ENCODE measurements at regions not wholly inside any gene's neighbourhood (a gene's known extent, or its start where the extent isn't known, plus 50 kb on each side); places are given as distances from the start of the nearest gene placed in this dataset.

GRCh38 chr4:144903953-144904711 is 193.9 kb downstream of the ANAPC10 start:
- H3K4me3 ChIP-seq (ENCODE audit: low read length), result no peak overlapping the region
- ATAC-seq (peak; percentile 86 to 91), DNase-seq (no peak)
- WGBS, result 51% methylated on average over 3 of the region's 3 CpGs
- H3K27me3 ChIP-seq (ENCODE audit: control insufficient read depth, insufficient read depth), result no peaks in the 10 kb centered on the region
- peaks cover 4% of the 10 kb centered on the region for H3K4me1 ChIP-seq (ENCODE audit: control insufficient read depth, insufficient read depth, low read length)
- H3K9me3 ChIP-seq (ENCODE audit: control insufficient read depth, low read length), result no peaks in the 10 kb centered on the region
- H3K27ac ChIP-seq (ENCODE audit: low read length), result no peak overlapping the region
- intact Hi-C loops (cut with DNase I), result no loop called here

- WGBS, result 39% methylated on average over 2 of the region's 2 CpGs
- no peak for ATAC-seq
- H3K4me1 ChIP-seq (ENCODE audit: control insufficient read depth, insufficient read depth, low read length), result peaks cover 4% of the 10 kb centered on the region
- H3K27ac ChIP-seq (ENCODE audit: low read length), result no peak overlapping the region
- H3K27me3 ChIP-seq (ENCODE audit: control insufficient read depth, insufficient read depth), result no peaks in the 10 kb centered on the region
- H3K4me3 ChIP-seq (ENCODE audit: low read length), result no peak overlapping the region
- no peak for DNase-seq
- no peaks in the 10 kb centered on the region for H3K9me3 ChIP-seq (ENCODE audit: control insufficient read depth, low read length)
- intact Hi-C loops (cut with DNase I), result no loop called here
These were observed 192.7 kb downstream of the ANAPC10 start for GRCh38 chr4:144905286-144905685.

DNA sequence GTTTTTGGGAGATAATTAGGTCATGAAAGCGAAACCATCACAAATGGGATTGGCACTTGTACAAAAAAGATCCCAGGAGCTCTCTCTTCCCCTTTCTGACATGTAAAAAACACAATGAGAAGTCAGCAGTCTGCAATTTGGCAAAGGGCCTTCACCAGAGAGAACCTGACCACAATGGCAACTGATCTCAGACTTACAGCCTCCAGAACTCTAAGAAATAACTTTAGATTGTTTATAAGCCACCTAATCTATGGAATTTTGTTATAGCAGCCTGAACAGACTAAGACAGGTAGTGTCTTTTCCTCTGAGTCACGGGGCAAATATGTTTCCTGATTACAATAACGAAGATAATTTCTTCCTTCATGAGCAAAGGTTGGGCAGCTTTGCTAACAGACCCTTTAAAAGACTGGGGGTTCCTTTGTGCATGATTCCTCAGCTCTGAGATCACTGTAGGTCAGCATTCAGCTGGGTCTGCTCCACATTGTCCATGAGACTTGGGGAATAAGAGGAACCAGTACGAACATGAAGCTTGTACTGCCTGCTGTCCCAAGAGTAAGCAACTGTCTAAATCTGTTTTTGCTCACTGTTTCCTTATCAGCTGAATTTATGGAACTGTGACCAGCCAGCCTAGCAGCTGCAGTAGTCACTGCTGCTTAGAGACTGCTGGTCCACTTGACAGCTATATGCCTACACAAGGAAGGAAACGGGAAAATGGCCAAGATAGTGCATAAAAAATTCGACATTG is 191.6 kb downstream of the ANAPC10 start:
- ATAC-seq (peak; percentile 37 to 54), DNase-seq (no peak)
- Histone ChIP-seq H3K4me1 (ENCODE audit: control insufficient read depth, insufficient read depth, low read length) (peaks cover 4% of the 10 kb centered on the region), H3K27ac (ENCODE audit: low read length) (no peak overlapping the region), H3K4me3 (ENCODE audit: low read length) (no peak overlapping the region), H3K27me3 (ENCODE audit: control insufficient read depth, insufficient read depth) (no peaks in the 10 kb centered on the region), H3K9me3 (ENCODE audit: control insufficient read depth, low read length) (no peaks in the 10 kb centered on the region)
- WGBS, result 34% methylated on average over 6 of the region's 6 CpGs
- intact Hi-C loops (cut with DNase I), result no loop called here

DNA sequence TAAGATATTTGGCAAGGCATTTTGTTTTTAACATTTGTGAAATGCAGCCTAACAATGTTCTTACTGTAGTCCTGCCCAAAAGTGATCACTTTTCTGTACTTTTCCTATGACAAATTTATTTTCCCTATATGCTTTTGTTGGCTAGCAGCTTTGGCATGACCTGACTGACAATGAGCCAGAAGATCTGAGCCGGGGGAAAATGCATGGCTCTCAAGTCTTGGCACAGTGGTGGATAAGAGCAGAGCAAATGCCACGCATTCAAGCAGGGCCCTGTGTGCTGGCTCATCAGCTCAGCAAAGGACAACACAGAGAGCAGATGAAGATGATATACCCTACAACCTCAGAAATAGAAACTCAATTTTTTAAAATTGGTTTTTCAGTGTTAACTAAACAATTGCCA is 187.3 kb downstream of the ANAPC10 start:
- Histone ChIP-seq H3K27me3 (ENCODE audit: control insufficient read depth, insufficient read depth) (no peaks in the 10 kb centered on the region), H3K9me3 (ENCODE audit: control insufficient read depth, low read length) (no peaks in the 10 kb centered on the region), H3K27ac (ENCODE audit: low read length) (no peak overlapping the region), H3K4me1 (ENCODE audit: control insufficient read depth, insufficient read depth, low read length) (peaks cover 4% of the 10 kb centered on the region), H3K4me3 (ENCODE audit: low read length) (no peak overlapping the region)
- ATAC-seq (no peak), DNase-seq (no peak)
- WGBS, result 37% methylated on average over 2 of the region's 2 CpGs
- intact Hi-C loops (cut with DNase I), result no loop called here

All from right cardiac atrium (tissue), 5 donors.